ENCODE measurements at regions not wholly inside any gene's neighbourhood (a gene's known extent, or its start where the extent isn't known, plus 50 kb on each side); places are given as distances from the start of the nearest gene placed in this dataset.

DNA sequence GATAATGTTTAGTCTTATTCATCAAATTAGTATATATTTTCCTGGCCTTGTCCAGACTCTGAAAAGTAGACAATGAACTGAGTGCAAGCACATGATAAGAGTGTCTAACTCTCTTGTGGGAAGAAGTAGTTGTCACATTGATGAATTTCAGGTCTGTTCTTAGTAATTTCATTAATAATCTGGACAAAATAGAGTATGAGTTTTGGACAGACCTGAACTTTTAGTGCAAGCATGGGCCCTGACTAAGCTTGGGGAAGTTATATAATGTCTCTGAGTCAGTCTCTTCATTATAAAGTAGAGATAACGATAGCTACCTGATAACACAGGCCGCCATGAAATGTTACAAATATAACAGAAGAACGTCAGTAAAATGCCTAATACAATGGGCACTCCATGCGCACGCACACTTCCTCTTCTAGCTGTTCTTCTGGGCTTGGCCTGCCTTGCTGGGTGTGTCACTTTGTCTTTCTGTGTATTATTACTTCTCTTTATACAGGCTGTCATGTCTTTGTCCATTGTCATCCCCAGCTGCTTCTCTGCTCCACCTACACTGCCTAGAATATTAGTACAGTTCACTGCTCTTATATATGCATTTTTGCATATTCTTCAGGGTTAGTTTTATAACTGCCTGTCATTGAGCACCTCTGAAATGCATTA is 129.1 kb upstream of the HTR2A start:
- Mint-ChIP-seq H3K27ac (no peak overlapping the region), H3K27me3 (no peaks in the 10 kb centered on the region), H3K4me3 (no peak overlapping the region), H3K4me1 (ENCODE audit: low read depth in 2 of 2) (no peaks in the 10 kb centered on the region), H3K9me3 (no peaks in the 10 kb centered on the region), H3K36me3 (ENCODE audit: insufficient read depth) (no peaks in the 10 kb centered on the region)
- no peak for ATAC-seq (replicated peaks)
- DNase-seq, result no peak

GRCh38 chr13:47019977-47020376 is 123.1 kb upstream of the HTR2A start:
- no peak for ATAC-seq (replicated peaks)
- peaks cover 0 to 7% of the 10 kb centered on the region in 2 donors for H3K9me3 Mint-ChIP-seq
- H3K27me3 Mint-ChIP-seq, result no peaks in the 10 kb centered on the region
- H3K4me1 Mint-ChIP-seq (ENCODE audit: low read depth in 2 of 2), result no peaks in the 10 kb centered on the region
- no peak for DNase-seq
- H3K36me3 Mint-ChIP-seq (ENCODE audit: insufficient read depth), result no peaks in the 10 kb centered on the region
- no peak overlapping the region for H3K27ac Mint-ChIP-seq
- H3K4me3 Mint-ChIP-seq, result no peak overlapping the region

DNA sequence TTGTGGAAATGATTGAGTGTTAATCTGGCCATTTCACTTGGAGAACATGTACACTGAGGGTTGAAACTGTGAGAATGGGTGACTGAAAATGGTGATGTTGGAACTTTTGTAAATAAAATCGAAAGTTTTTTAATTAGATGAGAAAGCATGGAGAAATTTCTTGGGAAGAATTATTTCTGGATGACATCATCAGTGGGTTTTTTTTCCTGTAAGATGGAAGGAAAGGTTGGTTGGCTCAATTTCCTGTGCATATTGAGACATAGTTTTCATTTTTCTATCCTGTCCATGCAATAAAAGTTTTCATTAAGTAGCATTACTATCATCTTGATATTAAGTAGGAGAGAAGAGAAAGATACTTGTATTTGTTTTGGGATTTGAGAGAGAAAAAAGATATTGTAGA is 120.6 kb upstream of the HTR2A start:
- Mint-ChIP-seq H3K9me3 (peaks cover 0 to 7% of the 10 kb centered on the region in 2 donors), H3K4me1 (ENCODE audit: low read depth in 2 of 2) (no peaks in the 10 kb centered on the region), H3K27ac (no peak overlapping the region), H3K4me3 (no peak overlapping the region), H3K27me3 (no peaks in the 10 kb centered on the region), H3K36me3 (ENCODE audit: insufficient read depth) (no peaks in the 10 kb centered on the region)
- DNase-seq (no peak), ATAC-seq (replicated peaks) (no peak)

DNA sequence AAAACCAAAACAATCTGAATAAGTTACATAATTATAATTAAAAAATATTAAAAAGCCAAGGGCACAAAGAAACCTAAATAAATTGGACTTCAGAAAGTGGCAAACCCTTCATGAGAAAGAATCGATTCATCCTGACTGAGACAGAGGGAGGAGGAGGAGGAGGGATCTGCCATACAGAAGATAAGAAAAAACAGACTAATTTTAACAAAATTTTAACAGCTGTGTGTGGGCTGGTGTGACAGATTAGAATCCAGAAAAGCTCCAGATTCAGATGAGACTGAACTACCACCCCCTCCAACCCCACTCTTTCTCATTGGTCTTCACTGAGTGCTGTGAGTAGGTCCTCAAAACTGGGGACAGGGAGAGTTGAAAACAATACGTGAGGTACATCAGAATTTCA is 111.5 kb upstream of the HTR2A start:
- no peak overlapping the region for H3K27ac Mint-ChIP-seq
- no peaks in the 10 kb centered on the region for H3K4me1 Mint-ChIP-seq (ENCODE audit: low read depth in 2 of 2)
- peaks cover 12 to 19% of the 10 kb centered on the region in 2 donors for H3K27me3 Mint-ChIP-seq
- no peak overlapping the region for H3K4me3 Mint-ChIP-seq
- DNase-seq (no peak), ATAC-seq (replicated peaks) (no peak)
- no peaks in the 10 kb centered on the region for H3K9me3 Mint-ChIP-seq
- H3K36me3 Mint-ChIP-seq (ENCODE audit: insufficient read depth), result no peaks in the 10 kb centered on the region

- ATAC-seq (replicated peaks) (no peak), DNase-seq (no peak)
- Mint-ChIP-seq H3K4me3 (no peak overlapping the region), H3K27me3 (peaks cover 20 to 28% of the 10 kb centered on the region in 2 donors), H3K9me3 (no peaks in the 10 kb centered on the region), H3K36me3 (ENCODE audit: insufficient read depth) (no peaks in the 10 kb centered on the region), H3K27ac (no peak overlapping the region), H3K4me1 (ENCODE audit: low read depth in 2 of 2) (no peaks in the 10 kb centered on the region)
Observed at GRCh38 chr13:47005756-47006414, 109.0 kb upstream of the HTR2A start.

DNA sequence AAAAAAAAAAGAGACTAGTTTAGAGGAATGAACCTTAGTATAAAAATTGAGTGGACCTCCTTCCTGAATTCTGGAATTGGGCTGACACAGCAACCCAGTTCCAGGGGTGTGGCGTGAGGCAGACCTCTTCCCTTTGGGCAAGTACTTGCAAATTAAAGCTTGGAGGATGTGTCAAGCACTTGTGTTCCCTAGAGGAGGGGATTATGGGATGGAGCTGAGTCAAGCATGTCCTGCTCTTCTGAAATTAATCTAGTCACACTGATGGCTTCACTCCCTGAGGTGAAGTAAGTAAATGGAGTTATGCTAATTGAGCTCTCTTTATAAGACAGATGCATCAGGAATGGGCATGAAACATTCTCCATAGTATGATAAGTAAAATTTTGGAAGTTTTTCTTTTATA is 107.7 kb upstream of the HTR2A start:
- no peaks in the 10 kb centered on the region for H3K4me1 Mint-ChIP-seq (ENCODE audit: low read depth in 2 of 2)
- DNase-seq, result no peak
- H3K27me3 Mint-ChIP-seq, result peaks cover 21 to 30% of the 10 kb centered on the region in 2 donors
- H3K27ac Mint-ChIP-seq, result no peak overlapping the region
- no peak for ATAC-seq (replicated peaks)
- no peaks in the 10 kb centered on the region for H3K9me3 Mint-ChIP-seq
- no peaks in the 10 kb centered on the region for H3K36me3 Mint-ChIP-seq (ENCODE audit: insufficient read depth)
- H3K4me3 Mint-ChIP-seq, result no peak overlapping the region

DNA sequence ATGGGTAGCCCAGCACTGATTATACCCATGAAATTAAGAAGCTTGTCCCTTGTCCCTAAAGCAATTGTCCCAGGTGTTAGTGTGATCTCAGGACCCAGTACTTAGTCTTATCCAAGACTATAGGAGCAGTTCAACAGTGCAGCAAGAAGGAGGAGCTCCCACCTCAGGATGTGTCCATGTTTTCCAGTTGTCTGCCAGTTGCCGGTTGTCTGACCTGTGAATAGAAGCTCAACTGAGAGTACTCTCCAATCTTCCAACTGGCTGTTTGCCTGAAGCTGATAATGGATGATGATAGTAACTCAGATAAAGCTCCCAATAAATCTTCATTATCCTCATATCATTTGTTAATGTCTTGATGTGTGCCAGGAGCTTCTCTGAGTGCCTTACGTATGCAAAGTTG is 107.2 kb upstream of the HTR2A start:
- H3K4me3 Mint-ChIP-seq, result no peak overlapping the region
- H3K9me3 Mint-ChIP-seq, result no peaks in the 10 kb centered on the region
- H3K36me3 Mint-ChIP-seq (ENCODE audit: insufficient read depth), result no peaks in the 10 kb centered on the region
- no peak overlapping the region for H3K27ac Mint-ChIP-seq
- H3K27me3 Mint-ChIP-seq, result peaks cover 26 to 34% of the 10 kb centered on the region in 2 donors
- DNase-seq (no peak), ATAC-seq (replicated peaks) (no peak)
- H3K4me1 Mint-ChIP-seq (ENCODE audit: low read depth in 2 of 2), result no peaks in the 10 kb centered on the region

DNA sequence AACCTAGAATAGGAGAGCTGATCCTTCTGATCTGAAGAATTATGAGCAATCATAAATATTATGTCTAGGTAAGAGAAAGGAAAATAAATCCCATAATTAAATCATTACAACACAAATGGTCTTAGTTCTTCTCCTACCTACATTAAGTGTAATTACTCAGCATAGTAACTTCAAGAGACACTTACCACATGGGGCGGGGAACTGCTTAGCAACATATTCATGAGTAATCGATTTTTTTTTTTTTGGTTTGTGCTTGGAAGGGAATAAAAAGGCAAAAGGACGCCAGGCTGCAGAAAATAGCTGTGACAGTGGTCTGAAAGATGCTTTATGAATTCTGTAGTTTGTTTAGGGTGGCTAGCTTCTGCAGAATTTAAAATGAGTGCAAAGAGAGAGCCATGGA is 103.3 kb upstream of the HTR2A start:
- H3K4me1 Mint-ChIP-seq (ENCODE audit: low read depth in 2 of 2), result no peaks in the 10 kb centered on the region
- DNase-seq (no peak), ATAC-seq (replicated peaks) (no peak)
- no peaks in the 10 kb centered on the region for H3K36me3 Mint-ChIP-seq (ENCODE audit: insufficient read depth)
- no peaks in the 10 kb centered on the region for H3K9me3 Mint-ChIP-seq
- H3K27ac Mint-ChIP-seq, result no peak overlapping the region
- no peak overlapping the region for H3K4me3 Mint-ChIP-seq
- peaks cover 37 to 38% of the 10 kb centered on the region in 2 donors for H3K27me3 Mint-ChIP-seq

- no peak overlapping the region for H3K27ac Mint-ChIP-seq
- no peak overlapping the region for H3K4me3 Mint-ChIP-seq
Observed at GRCh38 chr13:46996316-46997030, 99.6 kb upstream of the HTR2A start.

DNA sequence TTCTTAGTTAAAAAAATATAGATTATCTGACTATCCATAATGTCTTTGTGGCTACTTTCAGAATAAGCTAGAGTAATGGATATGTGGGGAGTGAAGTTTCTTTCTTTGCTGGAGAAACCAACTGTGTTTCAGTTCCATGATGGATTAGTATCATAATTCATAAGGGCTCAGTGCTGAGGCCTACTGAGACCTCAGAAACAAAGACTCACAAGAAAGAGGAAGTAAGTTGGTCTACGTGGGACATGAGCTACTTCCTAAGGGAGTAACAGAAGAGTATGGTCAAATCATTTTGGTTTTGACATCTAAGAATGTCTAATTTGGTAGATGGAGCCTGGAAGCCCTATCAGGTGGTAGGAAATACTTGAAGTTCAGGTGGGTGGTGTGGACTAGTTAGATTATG is 99.0 kb upstream of the HTR2A start:
- no peak for ATAC-seq (replicated peaks)
- H3K27ac Mint-ChIP-seq, result no peak overlapping the region
- H3K36me3 Mint-ChIP-seq (ENCODE audit: insufficient read depth), result no peaks in the 10 kb centered on the region
- H3K4me3 Mint-ChIP-seq, result no peak overlapping the region
- no peaks in the 10 kb centered on the region for H3K4me1 Mint-ChIP-seq (ENCODE audit: low read depth in 2 of 2)
- H3K9me3 Mint-ChIP-seq, result no peaks in the 10 kb centered on the region
- no peak for DNase-seq
- H3K27me3 Mint-ChIP-seq, result peaks cover 13 to 18% of the 10 kb centered on the region in 2 donors

More at GRCh38 chr13:46996316-46997030, 99.6 kb upstream of the HTR2A start:
- peaks cover 19 to 24% of the 10 kb centered on the region in 2 donors for H3K27me3 Mint-ChIP-seq
- ATAC-seq (replicated peaks) (no peak), DNase-seq (no peak)
- no peaks in the 10 kb centered on the region for H3K4me1 Mint-ChIP-seq (ENCODE audit: low read depth in 2 of 2)
- no peaks in the 10 kb centered on the region for H3K36me3 Mint-ChIP-seq (ENCODE audit: insufficient read depth)
- no peaks in the 10 kb centered on the region for H3K9me3 Mint-ChIP-seq

GRCh38 chr13:46994492-46994891 is 97.6 kb upstream of the HTR2A start:
- ATAC-seq (replicated peaks), result no peak

GRCh38 chr13:46992383-46992952 is 95.6 kb upstream of the HTR2A start:
- H3K27ac Mint-ChIP-seq, result no peak overlapping the region
- peaks cover 2 to 7% of the 10 kb centered on the region in 2 donors for H3K9me3 Mint-ChIP-seq
- DNase-seq (no peak), ATAC-seq (replicated peaks) (no peak)
- no peak overlapping the region for H3K4me3 Mint-ChIP-seq
- H3K27me3 Mint-ChIP-seq, result peaks cover 22 to 27% of the 10 kb centered on the region in 2 donors
- no peaks in the 10 kb centered on the region for H3K4me1 Mint-ChIP-seq (ENCODE audit: low read depth in 2 of 2)
- no peaks in the 10 kb centered on the region for H3K36me3 Mint-ChIP-seq (ENCODE audit: insufficient read depth)

More at GRCh38 chr13:46994492-46994891, 97.6 kb upstream of the HTR2A start:
- Mint-ChIP-seq H3K27me3 (peaks cover 11 to 19% of the 10 kb centered on the region in 2 donors), H3K4me1 (ENCODE audit: low read depth in 2 of 2) (no peaks in the 10 kb centered on the region), H3K36me3 (ENCODE audit: insufficient read depth) (no peaks in the 10 kb centered on the region), H3K4me3 (no peak overlapping the region), H3K9me3 (no peaks in the 10 kb centered on the region), H3K27ac (no peak overlapping the region)
- DNase-seq, result no peak

DNA sequence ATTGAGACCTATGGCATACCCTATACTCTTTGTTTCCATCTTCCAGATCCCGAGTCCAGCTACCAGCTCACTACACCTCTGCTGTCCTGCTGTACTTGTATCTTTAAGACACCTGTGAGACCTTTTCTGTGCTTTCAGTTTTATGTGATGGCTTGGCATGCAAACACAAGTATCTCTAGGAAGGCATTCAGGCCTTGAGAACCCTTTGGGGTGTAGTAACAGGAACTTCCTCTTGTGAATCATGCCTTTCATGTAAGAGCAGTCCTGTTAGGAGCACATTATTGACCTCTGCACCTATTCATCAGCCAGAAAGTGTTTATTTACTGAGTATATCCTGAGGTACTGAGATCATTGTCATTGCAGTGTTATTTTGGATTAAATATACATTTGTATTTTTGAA is 87.0 kb upstream of the HTR2A start:
- peaks cover 13 to 17% of the 10 kb centered on the region in 2 donors for H3K27me3 Mint-ChIP-seq
- H3K4me1 Mint-ChIP-seq (ENCODE audit: low read depth in 2 of 2), result peaks cover 2 to 4% of the 10 kb centered on the region in 2 donors
- H3K36me3 Mint-ChIP-seq (ENCODE audit: insufficient read depth), result no peaks in the 10 kb centered on the region
- DNase-seq (no peak), ATAC-seq (replicated peaks) (no peak)
- H3K9me3 Mint-ChIP-seq, result peaks cover 2 to 4% of the 10 kb centered on the region in 2 donors
- no peak overlapping the region for H3K27ac Mint-ChIP-seq
- no peak overlapping the region for H3K4me3 Mint-ChIP-seq
